GM19025 (cell line): ENCODE measurements at regions not wholly inside any gene's neighbourhood (a gene's known extent, or its start where the extent isn't known, plus 50 kb on each side); places are given as distances from the start of the nearest gene placed in this dataset.
"Not testable (repeated sequence)": the region's sequence is repeated elsewhere in the genome, so short reads cannot be mapped to it uniquely, and the experiment has no call there.

ENCODE experiments used
- ATAC-seq: cut with Tn5 transposase; IDR thresholded peaks from one replicate; pipeline ENCODE4 v1.9.1; 2021; ENCODE audit warnings: mild to moderate bottlenecking, low read depth, moderate library complexity; ENCODE audit not compliant: unreplicated experiment

GRCh38 chrX:121169099-121170035 lies 122.0 kb downstream of the GLUD2 start:
- no peak for ATAC-seq

GRCh38 chrX:121172703-121173102 lies 125.3 kb downstream of the GLUD2 start:
- no peak for ATAC-seq

- no peak for ATAC-seq
Measured at GRCh38 chrX:121179972-121180371, 132.6 kb downstream of the GLUD2 start.

- ATAC-seq = no peak
Measured at GRCh38 chrX:121191779-121192178, 144.4 kb downstream of the GLUD2 start.

- ATAC-seq = no peak
Measured at GRCh38 chrX:121195719-121196118, 148.3 kb downstream of the GLUD2 start.

- ATAC-seq = not testable (repeated sequence)
Measured at GRCh38 chrX:121196872-121197444, 149.5 kb downstream of the GLUD2 start.

GRCh38 chrX:121208563-121208962 lies 161.2 kb downstream of the GLUD2 start:
- ATAC-seq = no peak

GRCh38 chrX:121216641-121217374 lies 169.4 kb downstream of the GLUD2 start:
- ATAC-seq = no peak

GRCh38 chrX:121221322-121221977 lies 174.0 kb downstream of the GLUD2 start:
- no peak for ATAC-seq

- no peak for ATAC-seq
Measured at GRCh38 chrX:121227888-121228287, 180.5 kb downstream of the GLUD2 start.

GRCh38 chrX:121231566-121232358 lies 184.4 kb downstream of the GLUD2 start:
- ATAC-seq = no peak

GRCh38 chrX:121236040-121236439 lies 188.6 kb downstream of the GLUD2 start:
- no peak for ATAC-seq

- ATAC-seq = no peak
Measured at GRCh38 chrX:121238093-121238492, 190.7 kb downstream of the GLUD2 start.

- ATAC-seq = no peak
Measured at GRCh38 chrX:121244511-121244910, 197.1 kb downstream of the GLUD2 start.

- no peak for ATAC-seq
Measured at GRCh38 chrX:121245763-121246162, 198.4 kb downstream of the GLUD2 start.

- ATAC-seq = no peak
Measured at GRCh38 chrX:121254336-121254735, 206.9 kb downstream of the GLUD2 start.

- ATAC-seq = no peak
Measured at GRCh38 chrX:121256647-121257046, 209.2 kb downstream of the GLUD2 start.

- ATAC-seq = no peak
Measured at GRCh38 chrX:121258545-121258944, 211.1 kb downstream of the GLUD2 start.

- no peak for ATAC-seq
Measured at GRCh38 chrX:121259170-121259569, 211.8 kb downstream of the GLUD2 start.
